SK-N-SH (cell line): ENCODE measurements at regions not wholly inside any gene's neighbourhood (a gene's known extent, or its start where the extent isn't known, plus 50 kb on each side); places are given as distances from the start of the nearest gene placed in this dataset.

Experiments
- CTCF ChIA-PET: fragments of 300-600, 350-600 bp; formaldehyde crosslinking; extraction: SDS; loops from one replicate; lab custom pipeline; 2021; lab: Yijun Ruan, JAX
- POLR2A ChIA-PET: fragments of 350-600 bp; sonication (Branson Sonifier 250); formaldehyde crosslinking; extraction: SDS; loops from one replicate; lab custom pipeline; 2020; ENCODE audit warnings: antibody characterized with exemption, inconsistent platforms; lab: Yijun Ruan, JAX
- DNase-seq: peaks from one replicate; pipeline ENCODE4 v3.0.0; 2012
- H2AFZ ChIP-seq: fragments of 200-600 bp; sonication (generic); 2 replicates; pipeline ENCODE4 v1.8.1; 2016; ENCODE audit warnings: antibody characterized with exemption, mild to moderate bottlenecking, low read depth
- H3F3A ChIP-seq: fragments of 200-600 bp; sonication (generic); replicated peaks from 2 replicates; pipeline ENCODE3; 2016; ENCODE audit warnings: antibody characterized with exemption, mild to moderate bottlenecking; ENCODE audit not compliant: insufficient read depth
- H3K27ac ChIP-seq, 2 experiments: fragments of 200-500 bp in 1 of 2; fragments of 200-600 bp in 1 of 2; sonication (Bioruptor generic) in 1 of 2; sonication (generic), shearing (Covaris generic) in 1 of 2; 2 replicates each; pipeline versions ENCODE4 v1.5.1 to v1.6.1; 2014 to 2016; ENCODE audit warnings: low read depth in 2 of 2, inconsistent platforms in 1 of 2, low read length in 1 of 2, mild to moderate bottlenecking in 1 of 2, mixed read lengths in 1 of 2
- H3K27me3 ChIP-seq: fragments of 200-600 bp; sonication (generic), shearing (Covaris generic); 2 replicates; pipeline ENCODE4 v1.6.1; 2016; ENCODE audit warnings: mixed run types; ENCODE audit not compliant: insufficient read depth
- H3K36me3 ChIP-seq, 2 experiments: fragments of 200-500 bp in 1 of 2; fragments of 200-600 bp in 1 of 2; sonication (Bioruptor generic) in 1 of 2; sonication (generic) in 1 of 2; replicated peaks in 1 of 2; 2 replicates each; pipeline versions ENCODE3 to v1.5.1; 2014 to 2016; ENCODE audit warnings: low read length in 1 of 2, mild to moderate bottlenecking in 1 of 2; ENCODE audit not compliant: insufficient read depth in 2 of 2, control insufficient read depth in 1 of 2
- H3K4me1 ChIP-seq, 2 experiments: fragments of 200-500 bp in 1 of 2; fragments of 200-600 bp in 1 of 2; sonication (Bioruptor generic) in 1 of 2; sonication (generic), shearing (Covaris generic) in 1 of 2; 2 replicates each; pipeline versions ENCODE4 v1.5.1 to v1.6.1; 2014 to 2016; ENCODE audit warnings: low read depth in 1 of 2, low read length in 1 of 2, mixed run types in 1 of 2; ENCODE audit not compliant: insufficient read depth in 2 of 2, control insufficient read depth in 1 of 2
- H3K4me2 ChIP-seq: fragments of 200-600 bp; sonication (generic), shearing (Covaris generic); 2 replicates; pipeline ENCODE4 v1.6.1; 2017; ENCODE audit warnings: mixed run types
- H3K4me3 ChIP-seq, 2 experiments: fragments of 200-500 bp in 1 of 2; fragments of 200-600 bp in 1 of 2; sonication (Bioruptor generic) in 1 of 2; sonication (generic), shearing (Covaris generic) in 1 of 2; 2 replicates each; pipeline versions ENCODE4 v1.5.1 to v1.8.1; 2014 to 2016; ENCODE audit warnings: low read depth in 2 of 2, inconsistent platforms in 1 of 2, low read length in 1 of 2, mild to moderate bottlenecking in 1 of 2, mixed read lengths in 1 of 2, moderate library complexity in 1 of 2
- H3K79me2 ChIP-seq: fragments of 200-600 bp; sonication (generic); 2 replicates; pipeline ENCODE4 v1.8.1; 2017; ENCODE audit warnings: mild to moderate bottlenecking; ENCODE audit not compliant: insufficient read depth
- H3K9ac ChIP-seq: fragments of 200-600 bp; sonication (generic); 2 replicates; pipeline ENCODE4 v1.6.1; 2017; ENCODE audit warnings: mixed run types
- H3K9me2 ChIP-seq: fragments of 200-600 bp; sonication (generic); 2 replicates; pipeline ENCODE4 v1.6.1; 2017; ENCODE audit warnings: mixed run types
- H3K9me3 ChIP-seq: fragments of 200-600 bp; sonication (generic); 2 replicates; pipeline ENCODE4 v1.6.1; 2017; ENCODE audit warnings: mixed run types, mild to moderate bottlenecking, moderate library complexity
- H4K20me1 ChIP-seq: fragments of 200-600 bp; sonication (generic); 2 replicates; pipeline ENCODE4 v1.6.1; 2017; ENCODE audit warnings: mild to moderate bottlenecking, mixed run types; ENCODE audit not compliant: insufficient read depth
- ELF1 ChIP-seq: IDR thresholded peaks from 2 replicates; pipeline ENCODE4 v1.4.0; 2012
- EP300 ChIP-seq, 2 experiments: IDR thresholded peaks; 2 replicates each; pipeline versions ENCODE4 v1.4.0 to v1.6.1; 2012; ENCODE audit warnings: borderline replicate concordance in 1 of 2, low read depth in 1 of 2, low read length in 1 of 2
- EZH2phosphoT487 ChIP-seq: fragments of 200-600 bp; sonication (generic); IDR thresholded peaks from 2 replicates; pipeline ENCODE4 v1.6.1; 2017; ENCODE audit warnings: low read depth, mixed run types, mild to moderate bottlenecking, antibody characterized with exemption, moderate library complexity, borderline replicate concordance
- FOSL2 ChIP-seq: IDR thresholded peaks from 2 replicates; pipeline ENCODE4 v1.4.0; 2012; ENCODE audit warnings: low read depth, mild to moderate bottlenecking, moderate library complexity, borderline replicate concordance
- FOXJ3 ChIP-seq: sonication (generic); formaldehyde crosslinking; IDR thresholded peaks from 2 replicates; pipeline ENCODE4 v1.5.1; 2020; ENCODE audit warnings: mild to moderate bottlenecking, missing genetic modification reagents
- GABPA ChIP-seq: IDR thresholded peaks from 2 replicates; pipeline ENCODE4 v1.4.0; 2012; ENCODE audit warnings: low read depth, mild to moderate bottlenecking
- JUND ChIP-seq: IDR thresholded peaks from 2 replicates; pipeline ENCODE4 v1.4.0; 2012
- MXI1 ChIP-seq: IDR thresholded peaks from 2 replicates; pipeline ENCODE4 v1.6.1; 2012; ENCODE audit warnings: mild to moderate bottlenecking, low read depth, low read length, improper control_type of control experiment
- POLR2AphosphoS5 ChIP-seq: IDR thresholded peaks from 2 replicates; pipeline ENCODE4 v1.6.1; 2012; ENCODE audit warnings: low read depth, low read length
- RXRA ChIP-seq: IDR thresholded peaks from 2 replicates; pipeline ENCODE4 v1.4.0; 2012; ENCODE audit warnings: low read depth, mild to moderate bottlenecking, borderline replicate concordance
- SIN3A ChIP-seq: IDR thresholded peaks from 2 replicates; pipeline ENCODE4 v1.6.1; 2012; ENCODE audit warnings: low read depth, mild to moderate bottlenecking, low read length, moderate library complexity, borderline replicate concordance
- SMC3 ChIP-seq: IDR thresholded peaks from 2 replicates; pipeline ENCODE4 v1.6.1; 2012; ENCODE audit warnings: low read depth, low read length, improper control_type of control experiment
- TCF12 ChIP-seq: IDR thresholded peaks from 2 replicates; pipeline ENCODE4 v1.4.0; 2012
- TEAD4 ChIP-seq: IDR thresholded peaks from 2 replicates; pipeline ENCODE4 v1.4.0; 2012; ENCODE audit warnings: mild to moderate bottlenecking, borderline replicate concordance; ENCODE audit not compliant: insufficient read depth
- YY1 ChIP-seq: IDR thresholded peaks from 2 replicates; pipeline ENCODE4 v1.4.0; 2012; ENCODE audit warnings: low read depth, mild to moderate bottlenecking
- WGBS: methylation state at CpG from one replicate; pipeline ENCODE4 v1.1.6; 2017; ENCODE audit warnings: low lambda C conversion rate; 5-methylcytosine and 5-hydroxymethylcytosine counted together
- TF ChIP-seq, protein P1 (sequence below): IDR thresholded peaks from 2 replicates; pipeline ENCODE4; 2012
- TF ChIP-seq, protein P2 (sequence below): fragments of 200-600 bp; sonication (generic); IDR thresholded peaks from 2 replicates; pipeline ENCODE4 v1.6.1; 2017; ENCODE audit warnings: antibody characterized with exemption, mild to moderate bottlenecking, moderate library complexity
- TF ChIP-seq, protein P3 (sequence below): IDR thresholded peaks from 2 replicates; pipeline ENCODE4 v1.6.1; 2012; ENCODE audit warnings: mild to moderate bottlenecking, low read depth, low read length, moderate library complexity
- TF ChIP-seq, protein P4 (sequence below): IDR thresholded peaks from 2 replicates; pipeline ENCODE4 v1.4.0; 2012; ENCODE audit warnings: low read depth, borderline replicate concordance

DNA sequence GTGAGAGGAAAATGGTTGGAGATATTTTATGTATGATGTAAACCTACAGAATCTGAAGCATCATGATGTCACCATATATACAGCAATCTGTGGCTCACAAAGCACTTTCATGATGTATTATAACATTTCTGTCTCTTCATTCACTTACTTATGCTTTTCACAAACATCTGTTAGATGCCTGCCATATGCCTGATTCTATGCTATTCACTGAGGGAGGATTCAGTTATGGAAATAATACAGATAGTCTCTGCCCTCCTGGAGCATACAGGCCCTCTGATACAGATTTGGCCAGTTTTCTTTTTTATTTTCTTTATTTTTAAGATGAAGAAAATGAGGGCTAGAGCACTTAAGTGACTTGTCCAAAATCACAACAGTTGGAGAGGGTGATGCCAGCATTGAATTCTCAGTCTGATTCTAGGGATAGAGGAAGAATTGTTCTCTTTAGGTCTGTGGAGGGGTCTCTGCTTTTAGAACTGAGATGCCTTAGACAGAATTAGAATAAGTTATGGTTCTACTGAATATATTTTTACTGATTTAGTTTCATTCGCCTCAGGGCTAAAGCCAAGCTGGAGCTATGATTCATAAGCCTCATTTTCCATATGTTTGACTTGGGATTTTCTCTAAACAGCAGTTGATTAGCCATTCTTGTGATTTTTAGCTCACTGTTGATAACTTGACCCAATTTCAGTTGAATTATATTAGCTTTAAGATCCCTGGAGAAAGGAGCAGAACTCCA is 636.4 kb downstream of the PRELID2 start:
- Histone ChIP-seq H3K36me3 (no peaks in the 10 kb centered on the region), H3K4me1 (0 out of 4 replicates have a peak, but pooled peaks cover 0 to 5% of the 10 kb centered on the region in 2 experiments), H2AFZ (no peak overlapping the region), H3K9me2 (no peaks in the 10 kb centered on the region), H4K20me1 (no peaks in the 10 kb centered on the region), H3K9me3 (no peaks in the 10 kb centered on the region), H3K9ac (no peak overlapping the region), H3K4me2 (no peak overlapping the region), H3K79me2 (no peaks in the 10 kb centered on the region), H3K4me3 (no peak overlapping the region), H3F3A (no peaks in the 10 kb centered on the region), H3K27ac (no peak overlapping the region), H3K27me3 (no peaks in the 10 kb centered on the region)
- TF ChIP-seq TEAD4, result no peak
- no peak for TF ChIP-seq FOXJ3 (CRISPR knock-in tag)
- TF ChIP-seq YY1, result no peak
- TF ChIP-seq JUND, result no peak
- no peak for TF ChIP-seq SIN3A
- CTCF ChIA-PET, result no interaction called here
- WGBS, result 25% methylated on average over 1 of the region's 1 CpG
- POLR2A ChIA-PET, result no interaction called here
- DNase-seq, result no peak

DNA sequence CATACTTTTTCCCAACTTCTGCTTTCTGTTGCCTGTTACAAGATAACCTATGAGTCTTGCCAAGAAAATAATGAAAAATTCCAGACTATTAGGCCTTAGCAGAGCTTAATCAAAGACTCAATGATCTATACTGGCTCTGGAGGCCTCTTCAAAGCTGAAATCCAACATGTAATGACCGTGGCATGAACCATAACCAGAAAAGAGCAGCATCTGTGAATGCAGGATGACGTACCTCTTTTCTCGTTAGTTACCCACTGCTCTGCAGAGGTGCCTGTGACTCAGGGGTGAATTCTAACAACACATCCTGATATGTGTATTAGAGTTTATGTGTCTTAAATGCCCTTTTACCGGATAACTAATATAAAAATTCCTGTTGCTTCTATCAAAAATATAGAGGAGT is 645.4 kb downstream of the PRELID2 start:
- H3K9ac ChIP-seq, result no peak overlapping the region
- no peaks in the 10 kb centered on the region for H3K4me1 ChIP-seq
- no peaks in the 10 kb centered on the region for H3K9me2 ChIP-seq
- CTCF ChIA-PET, result no interaction called here
- no peaks in the 10 kb centered on the region for H3K36me3 ChIP-seq
- POLR2A ChIA-PET, result no interaction called here
- no peaks in the 10 kb centered on the region for H3F3A ChIP-seq
- H3K4me2 ChIP-seq, result no peak overlapping the region
- WGBS, result 35% methylated on average over 4 of the region's 4 CpGs
- no peaks in the 10 kb centered on the region for H3K9me3 ChIP-seq
- H3K27me3 ChIP-seq, result no peaks in the 10 kb centered on the region
- no peaks in the 10 kb centered on the region for H3K79me2 ChIP-seq
- H2AFZ ChIP-seq, result no peak overlapping the region
- no peaks in the 10 kb centered on the region for H4K20me1 ChIP-seq
- no peak overlapping the region for H3K27ac ChIP-seq
- DNase-seq, result no peak
- H3K4me3 ChIP-seq, result no peak overlapping the region
- no peak for TF ChIP-seq JUND
- no peak for TF ChIP-seq GABPA
- TF ChIP-seq FOXJ3 (CRISPR knock-in tag), result no peak
- TF ChIP-seq YY1, result no peak
- no peak for TF ChIP-seq MXI1
- no peak for TF ChIP-seq TEAD4
- TF ChIP-seq SMC3, result no peak
- no peak for TF ChIP-seq FOSL2
- TF ChIP-seq, protein P1, sequence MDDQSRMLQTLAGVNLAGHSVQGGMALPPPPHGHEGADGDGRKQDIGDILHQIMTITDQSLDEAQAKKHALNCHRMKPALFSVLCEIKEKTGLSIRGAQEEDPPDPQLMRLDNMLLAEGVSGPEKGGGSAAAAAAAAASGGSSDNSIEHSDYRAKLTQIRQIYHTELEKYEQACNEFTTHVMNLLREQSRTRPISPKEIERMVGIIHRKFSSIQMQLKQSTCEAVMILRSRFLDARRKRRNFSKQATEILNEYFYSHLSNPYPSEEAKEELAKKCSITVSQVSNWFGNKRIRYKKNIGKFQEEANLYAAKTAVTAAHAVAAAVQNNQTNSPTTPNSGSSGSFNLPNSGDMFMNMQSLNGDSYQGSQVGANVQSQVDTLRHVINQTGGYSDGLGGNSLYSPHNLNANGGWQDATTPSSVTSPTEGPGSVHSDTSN, result no peak
- no peak for TF ChIP-seq EZH2phosphoT487
- no peak for TF ChIP-seq TCF12
- TF ChIP-seq, protein P2, sequence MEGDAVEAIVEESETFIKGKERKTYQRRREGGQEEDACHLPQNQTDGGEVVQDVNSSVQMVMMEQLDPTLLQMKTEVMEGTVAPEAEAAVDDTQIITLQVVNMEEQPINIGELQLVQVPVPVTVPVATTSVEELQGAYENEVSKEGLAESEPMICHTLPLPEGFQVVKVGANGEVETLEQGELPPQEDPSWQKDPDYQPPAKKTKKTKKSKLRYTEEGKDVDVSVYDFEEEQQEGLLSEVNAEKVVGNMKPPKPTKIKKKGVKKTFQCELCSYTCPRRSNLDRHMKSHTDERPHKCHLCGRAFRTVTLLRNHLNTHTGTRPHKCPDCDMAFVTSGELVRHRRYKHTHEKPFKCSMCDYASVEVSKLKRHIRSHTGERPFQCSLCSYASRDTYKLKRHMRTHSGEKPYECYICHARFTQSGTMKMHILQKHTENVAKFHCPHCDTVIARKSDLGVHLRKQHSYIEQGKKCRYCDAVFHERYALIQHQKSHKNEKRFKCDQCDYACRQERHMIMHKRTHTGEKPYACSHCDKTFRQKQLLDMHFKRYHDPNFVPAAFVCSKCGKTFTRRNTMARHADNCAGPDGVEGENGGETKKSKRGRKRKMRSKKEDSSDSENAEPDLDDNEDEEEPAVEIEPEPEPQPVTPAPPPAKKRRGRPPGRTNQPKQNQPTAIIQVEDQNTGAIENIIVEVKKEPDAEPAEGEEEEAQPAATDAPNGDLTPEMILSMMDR, result no peak
- TF ChIP-seq ELF1, result no peak
- TF ChIP-seq RXRA, result no peak
- TF ChIP-seq, protein P3, sequence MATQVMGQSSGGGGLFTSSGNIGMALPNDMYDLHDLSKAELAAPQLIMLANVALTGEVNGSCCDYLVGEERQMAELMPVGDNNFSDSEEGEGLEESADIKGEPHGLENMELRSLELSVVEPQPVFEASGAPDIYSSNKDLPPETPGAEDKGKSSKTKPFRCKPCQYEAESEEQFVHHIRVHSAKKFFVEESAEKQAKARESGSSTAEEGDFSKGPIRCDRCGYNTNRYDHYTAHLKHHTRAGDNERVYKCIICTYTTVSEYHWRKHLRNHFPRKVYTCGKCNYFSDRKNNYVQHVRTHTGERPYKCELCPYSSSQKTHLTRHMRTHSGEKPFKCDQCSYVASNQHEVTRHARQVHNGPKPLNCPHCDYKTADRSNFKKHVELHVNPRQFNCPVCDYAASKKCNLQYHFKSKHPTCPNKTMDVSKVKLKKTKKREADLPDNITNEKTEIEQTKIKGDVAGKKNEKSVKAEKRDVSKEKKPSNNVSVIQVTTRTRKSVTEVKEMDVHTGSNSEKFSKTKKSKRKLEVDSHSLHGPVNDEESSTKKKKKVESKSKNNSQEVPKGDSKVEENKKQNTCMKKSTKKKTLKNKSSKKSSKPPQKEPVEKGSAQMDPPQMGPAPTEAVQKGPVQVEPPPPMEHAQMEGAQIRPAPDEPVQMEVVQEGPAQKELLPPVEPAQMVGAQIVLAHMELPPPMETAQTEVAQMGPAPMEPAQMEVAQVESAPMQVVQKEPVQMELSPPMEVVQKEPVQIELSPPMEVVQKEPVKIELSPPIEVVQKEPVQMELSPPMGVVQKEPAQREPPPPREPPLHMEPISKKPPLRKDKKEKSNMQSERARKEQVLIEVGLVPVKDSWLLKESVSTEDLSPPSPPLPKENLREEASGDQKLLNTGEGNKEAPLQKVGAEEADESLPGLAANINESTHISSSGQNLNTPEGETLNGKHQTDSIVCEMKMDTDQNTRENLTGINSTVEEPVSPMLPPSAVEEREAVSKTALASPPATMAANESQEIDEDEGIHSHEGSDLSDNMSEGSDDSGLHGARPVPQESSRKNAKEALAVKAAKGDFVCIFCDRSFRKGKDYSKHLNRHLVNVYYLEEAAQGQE, result no peak
- TF ChIP-seq, protein P4, sequence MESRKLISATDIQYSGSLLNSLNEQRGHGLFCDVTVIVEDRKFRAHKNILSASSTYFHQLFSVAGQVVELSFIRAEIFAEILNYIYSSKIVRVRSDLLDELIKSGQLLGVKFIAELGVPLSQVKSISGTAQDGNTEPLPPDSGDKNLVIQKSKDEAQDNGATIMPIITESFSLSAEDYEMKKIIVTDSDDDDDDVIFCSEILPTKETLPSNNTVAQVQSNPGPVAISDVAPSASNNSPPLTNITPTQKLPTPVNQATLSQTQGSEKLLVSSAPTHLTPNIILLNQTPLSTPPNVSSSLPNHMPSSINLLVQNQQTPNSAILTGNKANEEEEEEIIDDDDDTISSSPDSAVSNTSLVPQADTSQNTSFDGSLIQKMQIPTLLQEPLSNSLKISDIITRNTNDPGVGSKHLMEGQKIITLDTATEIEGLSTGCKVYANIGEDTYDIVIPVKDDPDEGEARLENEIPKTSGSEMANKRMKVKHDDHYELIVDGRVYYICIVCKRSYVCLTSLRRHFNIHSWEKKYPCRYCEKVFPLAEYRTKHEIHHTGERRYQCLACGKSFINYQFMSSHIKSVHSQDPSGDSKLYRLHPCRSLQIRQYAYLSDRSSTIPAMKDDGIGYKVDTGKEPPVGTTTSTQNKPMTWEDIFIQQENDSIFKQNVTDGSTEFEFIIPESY, result no peak
- no peak for TF ChIP-seq POLR2AphosphoS5
- TF ChIP-seq EP300 (IDR thresholded peaks at IDR 0.05; ENCODE audit: borderline replicate concordance in 1 of 2, low read depth in 1 of 2, low read length in 1 of 2), result no peak
